A673 (cell line): ENCODE measurements at regions not wholly inside any gene's neighbourhood (a gene's known extent, or its start where the extent isn't known, plus 50 kb on each side); places are given as distances from the start of the nearest gene placed in this dataset.

Source experiments
- EZH2 ChIP-seq: fragments of 200-600 bp; sonication (generic); IDR thresholded peaks from 2 replicates; pipeline ENCODE4 v1.6.1; 2017; ENCODE audit warnings: borderline replicate concordance, low read depth, mild to moderate bottlenecking, mixed read lengths, antibody characterized with exemption, low read length; ENCODE audit not compliant: poor library complexity, severe bottlenecking
- TF ChIP-seq, protein P1 (sequence below): fragments of 300-800, 200-600 bp; sonication (generic); conservative IDR thresholded peaks from 2 replicates; pipeline ENCODE4 v1.5.1; 2017; ENCODE audit warnings: low read depth, mild to moderate bottlenecking, antibody characterized with exemption, low read length, moderate library complexity, mixed read lengths

DNA sequence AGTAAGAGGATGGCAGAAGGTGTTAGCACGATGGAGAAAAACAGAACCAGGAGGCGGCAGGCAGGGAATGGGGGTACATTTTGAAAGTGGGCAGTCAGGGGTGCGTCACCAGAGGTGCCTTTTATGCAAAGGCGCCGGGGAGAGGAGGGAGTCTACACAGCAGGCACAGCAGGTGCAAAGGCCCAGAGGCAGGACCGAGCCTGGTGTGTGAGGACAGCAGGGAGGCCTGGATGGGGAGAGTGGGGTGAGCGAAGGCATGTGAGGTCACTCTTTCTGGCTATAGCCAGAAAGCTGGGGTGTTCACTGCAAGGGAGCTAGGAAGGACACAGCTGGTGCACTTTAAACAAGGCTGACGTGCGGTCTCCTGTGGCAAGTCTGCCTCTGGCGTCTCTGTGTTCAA lies 65.0 kb downstream of the NCOR2 start:
- TF ChIP-seq, protein P1, sequence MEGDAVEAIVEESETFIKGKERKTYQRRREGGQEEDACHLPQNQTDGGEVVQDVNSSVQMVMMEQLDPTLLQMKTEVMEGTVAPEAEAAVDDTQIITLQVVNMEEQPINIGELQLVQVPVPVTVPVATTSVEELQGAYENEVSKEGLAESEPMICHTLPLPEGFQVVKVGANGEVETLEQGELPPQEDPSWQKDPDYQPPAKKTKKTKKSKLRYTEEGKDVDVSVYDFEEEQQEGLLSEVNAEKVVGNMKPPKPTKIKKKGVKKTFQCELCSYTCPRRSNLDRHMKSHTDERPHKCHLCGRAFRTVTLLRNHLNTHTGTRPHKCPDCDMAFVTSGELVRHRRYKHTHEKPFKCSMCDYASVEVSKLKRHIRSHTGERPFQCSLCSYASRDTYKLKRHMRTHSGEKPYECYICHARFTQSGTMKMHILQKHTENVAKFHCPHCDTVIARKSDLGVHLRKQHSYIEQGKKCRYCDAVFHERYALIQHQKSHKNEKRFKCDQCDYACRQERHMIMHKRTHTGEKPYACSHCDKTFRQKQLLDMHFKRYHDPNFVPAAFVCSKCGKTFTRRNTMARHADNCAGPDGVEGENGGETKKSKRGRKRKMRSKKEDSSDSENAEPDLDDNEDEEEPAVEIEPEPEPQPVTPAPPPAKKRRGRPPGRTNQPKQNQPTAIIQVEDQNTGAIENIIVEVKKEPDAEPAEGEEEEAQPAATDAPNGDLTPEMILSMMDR = no peak
- TF ChIP-seq EZH2 = no peak
